GM18520 (cell line): ENCODE measurements at regions not wholly inside any gene's neighbourhood (a gene's known extent, or its start where the extent isn't known, plus 50 kb on each side); places are given as distances from the start of the nearest gene placed in this dataset.
"Not testable (repeated sequence)": the region's sequence is repeated elsewhere in the genome, so short reads cannot be mapped to it uniquely, and the experiment has no call there.

ENCODE experiments used
- ATAC-seq: cut with Tn5 transposase; IDR thresholded peaks from one replicate; pipeline ENCODE4 v1.9.1; 2021; ENCODE audit not compliant: unreplicated experiment

DNA sequence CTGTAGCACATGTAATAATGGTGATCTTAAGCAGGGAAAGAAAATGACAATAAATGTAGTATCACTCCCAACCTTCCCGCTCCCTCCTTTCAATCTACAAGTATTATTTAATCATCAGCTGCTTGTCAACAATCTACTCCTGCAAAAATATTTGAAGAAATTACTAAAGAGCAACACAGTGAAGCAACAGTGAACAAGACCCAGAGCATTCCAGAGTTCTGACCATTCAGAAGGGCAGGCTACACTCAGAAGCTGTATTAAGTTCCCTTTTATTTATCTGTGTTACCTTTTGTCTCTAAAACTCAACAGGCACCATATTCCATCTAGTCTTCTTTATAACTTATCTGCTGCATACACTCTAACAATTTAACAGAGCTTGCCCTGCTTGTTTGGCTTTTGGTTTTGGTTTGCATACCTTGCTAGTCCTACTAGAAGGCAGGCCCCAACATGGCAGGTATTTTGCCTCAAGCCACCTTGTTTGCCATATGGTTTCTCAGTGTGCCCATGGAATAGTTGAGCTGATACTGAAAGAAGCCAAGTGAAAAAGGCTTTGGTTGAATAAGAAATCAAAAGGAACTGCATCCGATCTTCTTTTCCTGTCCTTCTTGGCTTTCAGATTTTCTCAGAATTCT, 253.9 kb downstream of the CEMIP2 start:
- ATAC-seq, result no peak

GRCh38 chr9:71509054-71509453, 259.3 kb downstream of the CEMIP2 start:
- no peak for ATAC-seq

DNA sequence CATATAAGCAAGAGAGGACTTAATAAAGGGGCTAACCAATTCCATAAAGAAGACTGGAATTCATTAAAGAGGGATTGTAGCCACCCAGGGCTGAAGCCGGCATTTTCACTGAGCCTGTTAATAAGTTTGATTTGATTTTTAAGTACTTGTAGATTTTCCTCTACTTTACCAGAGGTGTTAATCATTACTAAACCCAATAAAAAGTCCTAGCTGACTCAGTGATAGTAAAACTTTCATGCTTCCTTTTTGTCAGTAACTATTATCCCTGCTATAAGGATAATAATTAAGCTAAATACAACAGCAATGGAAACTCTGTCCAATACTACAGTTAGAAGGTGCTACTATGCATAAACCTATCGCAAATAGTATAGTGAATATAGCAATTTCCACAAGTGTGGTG, 260.2 kb downstream of the CEMIP2 start:
- not testable (repeated sequence) for ATAC-seq

DNA sequence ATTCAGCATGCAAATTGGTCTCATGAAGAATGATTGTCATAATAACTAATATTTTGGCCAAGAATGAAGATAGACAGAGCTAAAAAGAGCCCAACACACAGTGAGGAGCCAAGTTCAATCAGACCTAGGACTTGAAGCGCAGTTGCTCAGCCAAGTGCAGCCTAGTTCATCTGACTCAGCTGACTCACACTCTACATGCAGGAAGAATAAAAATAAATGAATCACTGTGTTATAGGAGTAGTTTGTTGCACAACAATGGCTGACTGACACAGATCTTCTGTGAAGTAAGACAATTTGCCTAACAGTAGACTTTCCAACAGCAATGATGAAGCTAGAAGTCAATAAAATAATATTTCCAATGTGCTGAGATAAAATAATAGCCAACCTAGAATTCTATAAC, 261.5 kb downstream of the CEMIP2 start:
- ATAC-seq, result no peak

- ATAC-seq, result no peak
Measured at GRCh38 chr9:71504636-71505035, 263.7 kb downstream of the CEMIP2 start.

DNA sequence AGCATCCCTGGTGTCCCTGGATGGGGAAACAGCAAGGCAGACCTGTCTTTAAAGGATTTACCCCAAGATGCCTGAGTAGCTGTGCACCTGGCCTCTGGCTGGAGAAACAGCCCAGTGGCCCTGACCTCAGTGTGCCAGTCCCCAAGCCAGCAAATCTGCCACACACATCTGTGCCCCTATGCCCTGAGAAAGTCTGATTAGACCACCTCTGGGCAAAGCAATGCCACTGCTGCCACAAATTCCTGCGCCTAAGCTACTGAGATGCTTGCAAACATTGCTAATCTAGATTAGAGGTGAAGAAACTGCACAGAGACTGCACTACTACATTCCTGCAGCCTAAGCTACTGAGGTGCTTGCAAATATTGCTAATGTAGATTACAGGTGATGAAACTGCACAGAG, 269.6 kb downstream of the CEMIP2 start:
- ATAC-seq, result no peak

DNA sequence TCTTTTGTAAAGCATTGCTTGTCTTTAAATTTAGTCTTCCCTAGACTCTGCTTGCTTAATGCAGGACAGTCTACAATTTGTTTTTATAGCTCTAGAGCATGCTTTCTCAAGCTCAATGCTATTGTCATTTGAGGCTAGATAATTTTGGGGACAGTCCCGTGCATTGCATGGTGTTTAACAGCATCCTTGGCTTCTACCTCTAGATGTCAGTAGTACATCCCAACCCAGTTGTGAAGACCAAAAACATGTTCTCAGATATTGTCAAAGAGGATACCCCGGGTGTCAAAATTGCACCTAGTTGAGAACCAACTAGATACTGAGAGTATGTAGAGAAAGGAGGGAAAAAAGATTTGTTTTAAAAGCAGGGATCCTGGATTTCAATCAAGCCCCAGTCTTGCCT, 277.5 kb downstream of the CEMIP2 start:
- no peak for ATAC-seq

DNA sequence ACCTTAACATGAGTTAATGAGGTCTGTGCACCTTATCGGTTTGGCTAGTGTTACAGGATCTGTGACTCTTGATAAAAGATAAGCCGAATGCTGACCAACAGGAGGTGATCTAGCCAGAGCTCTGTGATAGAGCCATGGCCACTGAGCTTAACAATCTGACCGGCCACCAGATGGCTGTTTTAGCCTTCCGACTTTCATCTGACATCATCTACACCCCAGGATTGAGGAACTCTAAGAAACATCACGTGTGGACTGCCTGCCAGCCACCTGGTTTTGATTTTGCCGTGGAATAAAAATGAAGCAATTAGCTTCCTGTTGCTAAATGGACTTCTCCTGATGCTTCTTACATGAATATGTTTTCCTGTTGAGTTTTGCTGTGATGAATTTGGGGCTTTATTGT, 281.3 kb downstream of the CEMIP2 start:
- no peak for ATAC-seq

GRCh38 chr9:71485326-71485725, 283.0 kb downstream of the CEMIP2 start:
- no peak for ATAC-seq

- ATAC-seq, result peak; percentile 40
Measured at GRCh38 chr9:71483436-71483835, 284.9 kb downstream of the CEMIP2 start.

DNA sequence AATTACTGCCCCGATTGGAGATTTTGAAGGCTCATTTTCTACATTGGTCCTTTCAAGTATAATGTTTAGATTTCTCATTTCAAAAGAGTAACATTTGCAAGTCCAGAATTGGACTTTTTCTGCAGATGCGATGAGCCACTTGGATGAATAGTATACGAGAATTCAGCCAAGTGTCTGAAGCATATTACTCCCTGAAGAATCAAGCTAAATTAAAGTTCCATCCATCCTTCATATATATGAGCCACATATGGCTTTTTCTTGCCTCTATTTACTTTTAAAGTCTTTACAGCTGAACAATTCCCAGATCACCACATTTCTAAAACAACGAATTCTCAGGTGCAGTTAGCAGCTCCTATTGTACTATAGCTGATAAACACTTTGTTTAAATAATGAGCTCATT, 288.7 kb downstream of the CEMIP2 start:
- no peak for ATAC-seq

DNA sequence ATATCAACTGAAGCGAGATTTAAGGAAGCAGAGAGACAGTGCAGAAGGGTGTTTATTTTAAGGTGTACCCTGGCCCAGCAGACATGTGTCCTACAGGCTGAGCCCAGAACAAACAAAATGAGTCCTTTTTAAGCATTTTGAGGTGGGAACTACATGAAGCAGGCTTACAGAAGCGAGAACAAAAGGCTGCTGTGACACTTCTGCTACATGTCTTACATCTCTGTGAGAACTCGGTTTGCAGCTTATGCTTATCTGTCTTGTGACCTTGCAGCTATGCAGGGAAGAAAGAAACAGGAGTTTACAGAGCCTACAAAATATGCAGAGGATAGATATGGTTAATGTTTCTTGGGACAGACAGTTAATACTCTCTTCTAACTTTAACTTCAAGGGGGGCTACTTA, 295.9 kb downstream of the CEMIP2 start:
- no peak for ATAC-seq

GRCh38 chr9:71465392-71465791, 302.9 kb downstream of the CEMIP2 start:
- no peak for ATAC-seq

GRCh38 chr9:71459082-71459481, 309.2 kb downstream of the CEMIP2 start:
- ATAC-seq, result no peak

GRCh38 chr9:71446473-71447411, 321.6 kb downstream of the CEMIP2 start:
- peak; percentile 46 for ATAC-seq

GRCh38 chr9:71446106-71446472, 322.2 kb downstream of the CEMIP2 start:
- ATAC-seq, result no peak

DNA sequence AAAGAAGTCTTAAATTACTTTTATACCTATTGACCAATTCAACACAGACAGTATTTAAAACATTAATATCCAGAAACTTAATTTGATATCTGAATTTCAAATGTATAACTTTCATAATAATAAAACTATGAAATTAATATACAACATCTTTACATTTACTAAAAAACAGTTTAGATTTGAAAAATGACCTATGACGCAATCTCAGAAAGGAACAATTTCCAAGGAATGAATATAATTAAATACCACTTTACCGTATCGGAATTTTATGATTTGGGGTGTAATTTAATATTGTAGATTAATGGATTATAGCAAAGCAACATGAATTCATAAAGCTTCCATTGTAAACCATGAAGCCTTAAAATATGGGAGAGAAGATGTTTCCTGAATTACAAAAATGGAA, 321.5 kb upstream of the TRPM3 start:
- no peak for ATAC-seq

GRCh38 chr9:71441266-71441665, 319.8 kb upstream of the TRPM3 start:
- ATAC-seq, result no peak

DNA sequence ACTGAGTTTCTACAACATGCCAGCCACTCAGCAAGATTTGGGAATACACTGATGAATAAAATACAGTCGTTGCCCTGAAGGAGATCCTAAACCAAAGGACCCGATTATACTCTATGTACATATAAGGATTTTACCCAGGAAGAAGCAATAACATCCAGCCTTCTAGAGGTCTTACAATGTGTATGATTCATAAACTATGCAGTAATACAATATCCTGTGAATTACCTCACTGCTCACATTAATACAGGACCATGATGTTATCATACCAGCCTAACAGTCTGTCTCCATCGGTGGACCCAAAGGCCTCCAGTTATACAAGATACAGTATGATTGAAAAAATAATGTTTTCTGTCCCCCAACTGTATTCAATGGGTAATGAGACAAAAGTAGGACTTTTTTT, 310.5 kb upstream of the TRPM3 start:
- no peak for ATAC-seq

DNA sequence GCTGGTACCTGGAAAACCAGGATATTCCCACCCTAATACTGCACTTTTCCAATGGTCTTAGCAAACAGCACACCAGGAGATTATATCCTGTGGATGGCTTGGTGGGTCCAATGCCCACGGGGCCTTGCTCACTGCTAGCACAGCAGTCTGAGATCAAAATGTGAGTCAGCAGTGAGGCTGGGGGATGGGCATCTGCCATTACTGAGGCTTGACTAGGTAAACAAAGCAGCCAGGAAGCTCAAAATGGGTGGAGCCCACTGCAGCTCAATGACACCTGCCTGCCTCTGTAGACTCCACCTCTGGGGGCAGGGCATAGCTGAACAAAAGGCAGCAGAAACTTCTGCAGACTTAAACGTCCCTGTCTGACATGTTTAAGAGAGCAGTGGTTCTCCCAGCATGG, 285.9 kb upstream of the TRPM3 start:
- not testable (repeated sequence) for ATAC-seq

DNA sequence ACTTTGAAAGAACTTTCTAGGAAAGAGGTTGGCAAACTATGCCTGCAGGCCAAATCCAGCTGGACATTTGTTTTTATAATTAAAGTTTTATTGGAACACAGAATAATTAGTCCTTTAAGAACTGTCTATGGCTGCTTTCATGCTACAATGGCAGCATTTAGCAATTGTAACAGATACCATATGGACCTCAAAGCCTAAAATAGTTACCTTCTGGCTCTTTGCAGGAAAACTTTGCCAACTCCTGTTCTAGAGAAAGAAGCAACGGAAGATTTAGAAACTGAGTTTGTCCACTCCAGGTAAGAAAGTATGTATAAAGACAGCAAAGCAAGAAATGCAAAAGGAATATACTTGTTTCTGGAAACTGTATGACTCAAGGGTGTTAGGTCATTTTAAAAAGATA, 281.7 kb upstream of the TRPM3 start:
- ATAC-seq, result no peak

DNA sequence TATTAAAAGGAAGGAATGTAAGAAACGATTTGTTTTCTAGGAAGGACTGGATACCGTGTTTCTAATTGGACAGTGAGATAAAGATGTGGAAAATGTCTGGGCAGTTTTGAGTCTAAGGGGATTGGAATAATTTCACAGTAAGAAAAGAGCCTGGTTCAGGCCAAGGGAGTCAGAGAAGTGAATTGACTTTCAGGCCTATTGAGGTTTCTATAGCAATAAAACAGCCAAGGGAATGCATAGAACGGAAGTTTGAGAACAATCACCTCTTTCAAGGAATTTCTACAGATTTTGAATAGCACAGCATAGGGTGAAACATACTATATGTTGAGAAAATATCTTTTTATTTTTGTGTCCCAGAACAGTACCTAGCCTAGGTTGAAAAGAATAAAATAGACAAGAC, 271.6 kb upstream of the TRPM3 start:
- ATAC-seq, result no peak

GRCh38 chr9:71384343-71384742, 262.9 kb upstream of the TRPM3 start:
- ATAC-seq, result no peak
